ELR (cell line): ENCODE measurements at regions not wholly inside any gene's neighbourhood (a gene's known extent, or its start where the extent isn't known, plus 50 kb on each side); places are given as distances from the start of the nearest gene placed in this dataset.

Experiments used
- DNase-seq: peaks from one replicate; pipeline ENCODE4 v3.0.0-alpha.2; 2015; ENCODE audit warnings: low read depth

GRCh38 chrX:141641138-141641537 is 51.6 kb downstream of the SPANXA2 start:
- peak; percentile 3 for DNase-seq

GRCh38 chrX:141642979-141643378 is 53.5 kb downstream of the SPANXA2 start:
- peak; percentile 30 for DNase-seq
